T47D (cell line): ENCODE measurements at regions not wholly inside any gene's neighbourhood (a gene's known extent, or its start where the extent isn't known, plus 50 kb on each side); places are given as distances from the start of the nearest gene placed in this dataset.

ENCODE experiments used
- DNase-seq, 2 experiments: peaks; one replicate each; pipeline versions ENCODE4 v3.0.0 to v3.0.0-alpha.2; 2011 to 2012; ENCODE audit warnings: low read depth in 1 of 2, low spot score in 1 of 2
- JUND ChIP-seq: IDR thresholded peaks from 2 replicates; pipeline ENCODE4 v1.6.1; 2012; ENCODE audit warnings: low read depth
- in situ Hi-C: cut with HindIII; loops from 2 replicates; pipeline ENCODE4 v1.10.0; 2016; ENCODE audit warnings: low sequenced_read_pairs, low pct_unique_long_range_greater_than_20kb

DNA sequence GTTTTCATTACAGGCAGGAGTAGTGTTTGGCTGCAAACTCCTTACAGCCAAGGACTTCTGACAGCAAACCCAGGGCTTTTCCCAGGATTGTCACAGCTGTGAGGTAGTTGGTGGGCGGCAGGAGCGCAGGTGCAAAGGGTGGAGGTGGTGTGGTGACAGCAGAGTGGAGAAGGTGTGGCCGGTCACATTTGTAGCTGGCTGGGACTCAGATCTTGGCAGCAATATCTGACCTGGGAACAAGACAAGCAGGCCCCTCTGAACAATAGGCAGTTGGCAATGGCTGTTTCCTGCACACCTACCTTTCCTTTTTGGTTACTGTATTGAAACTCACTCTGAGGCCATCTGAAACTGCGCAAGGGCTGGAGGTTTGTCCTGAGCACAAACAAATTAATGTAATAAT is 327.3 kb downstream of the COG6 start:
- no peak for TF ChIP-seq JUND
- DNase-seq, result no peak
- in situ Hi-C loops, result no loop called here

DNA sequence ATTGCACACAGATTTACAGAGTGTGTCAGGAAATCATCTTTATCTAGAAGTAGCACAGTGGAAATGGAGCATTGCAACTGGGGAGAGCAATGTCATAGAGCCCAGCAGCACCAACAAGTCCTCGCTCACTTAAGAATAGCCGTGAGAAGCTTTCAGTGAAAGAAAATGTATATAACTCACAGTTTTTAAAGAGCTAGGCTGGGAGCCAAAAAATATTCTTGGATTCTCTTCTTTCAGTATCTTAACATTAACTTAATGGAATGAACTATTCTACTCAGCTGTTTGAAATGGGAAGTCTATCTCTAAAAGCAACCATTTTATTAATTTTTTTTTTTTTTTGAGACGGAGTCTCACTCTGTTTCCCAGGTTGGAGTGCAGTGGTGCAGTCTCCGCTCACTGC is 329.6 kb downstream of the COG6 start:
- no peak for TF ChIP-seq JUND
- in situ Hi-C loops, result no loop called here
- no peak for DNase-seq

DNA sequence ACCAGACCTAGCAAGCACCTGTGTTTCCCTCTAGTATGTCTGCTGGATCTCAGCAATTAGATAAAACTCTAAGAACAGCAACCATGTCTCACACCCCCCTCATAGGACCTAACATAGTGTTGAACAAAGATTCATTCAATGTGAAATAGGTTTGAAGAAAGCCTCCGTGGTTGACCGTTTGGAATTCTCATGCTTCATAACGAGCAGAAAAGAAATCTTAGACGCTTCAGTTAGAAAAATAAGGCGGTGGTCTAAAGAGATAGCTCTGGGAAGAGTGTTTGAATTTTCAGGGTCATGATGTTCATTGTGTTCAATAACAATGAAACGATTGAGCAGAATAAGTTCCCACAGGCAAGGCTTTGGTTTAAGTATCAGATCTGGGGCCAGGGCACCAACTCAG is 332.9 kb downstream of the COG6 start:
- no peak for TF ChIP-seq JUND
- in situ Hi-C loops, result no loop called here
- DNase-seq, result no peak

DNA sequence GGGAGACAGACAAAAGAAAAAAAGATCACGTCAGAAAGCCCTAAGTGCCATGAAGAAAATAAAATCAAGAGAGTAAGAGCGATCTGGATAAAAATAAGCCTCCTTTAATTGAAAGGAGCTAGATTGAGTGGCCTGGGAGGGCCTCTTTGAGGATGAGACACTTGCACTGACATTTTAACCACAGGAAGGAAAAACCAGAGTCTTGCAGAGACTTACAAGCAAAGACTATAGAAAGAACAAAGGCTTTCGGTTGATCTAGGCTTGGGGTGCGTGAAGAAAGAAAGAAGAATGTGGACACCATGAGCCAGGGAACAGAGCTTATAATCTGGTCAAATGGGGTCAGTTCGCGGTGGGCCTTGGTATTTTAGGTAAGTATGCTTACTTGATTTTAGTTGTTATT is 342.7 kb downstream of the COG6 start:
- in situ Hi-C loops, result no loop called here
- TF ChIP-seq JUND, result no peak
- no peak for DNase-seq

GRCh38 chr13:40002016-40002415 is 346.6 kb downstream of the COG6 start:
- in situ Hi-C loops, result no loop called here
- TF ChIP-seq JUND, result no peak
- no peak for DNase-seq

- in situ Hi-C loops, result no loop called here
- TF ChIP-seq JUND, result no peak
- DNase-seq, result no peak
Measured at GRCh38 chr13:40013554-40013953, 358.1 kb downstream of the COG6 start.

GRCh38 chr13:40016953-40017660 is 361.6 kb downstream of the COG6 start:
- DNase-seq, result no peak
- in situ Hi-C loops, result no loop called here
- TF ChIP-seq JUND, result no peak

- in situ Hi-C loops, result no loop called here
- DNase-seq, result peak in 1 of 2 experiments; percentile 3
- TF ChIP-seq JUND, result no peak
Measured at GRCh38 chr13:40017662-40018262, 362.3 kb downstream of the COG6 start.

- DNase-seq, result no peak
- TF ChIP-seq JUND, result no peak
- in situ Hi-C loops, result no loop called here
Measured at GRCh38 chr13:40023595-40024203, 368.2 kb downstream of the COG6 start.

GRCh38 chr13:40024204-40024966 is 368.9 kb downstream of the COG6 start:
- no peak for DNase-seq
- in situ Hi-C loops, result no loop called here
- TF ChIP-seq JUND, result no peak

DNA sequence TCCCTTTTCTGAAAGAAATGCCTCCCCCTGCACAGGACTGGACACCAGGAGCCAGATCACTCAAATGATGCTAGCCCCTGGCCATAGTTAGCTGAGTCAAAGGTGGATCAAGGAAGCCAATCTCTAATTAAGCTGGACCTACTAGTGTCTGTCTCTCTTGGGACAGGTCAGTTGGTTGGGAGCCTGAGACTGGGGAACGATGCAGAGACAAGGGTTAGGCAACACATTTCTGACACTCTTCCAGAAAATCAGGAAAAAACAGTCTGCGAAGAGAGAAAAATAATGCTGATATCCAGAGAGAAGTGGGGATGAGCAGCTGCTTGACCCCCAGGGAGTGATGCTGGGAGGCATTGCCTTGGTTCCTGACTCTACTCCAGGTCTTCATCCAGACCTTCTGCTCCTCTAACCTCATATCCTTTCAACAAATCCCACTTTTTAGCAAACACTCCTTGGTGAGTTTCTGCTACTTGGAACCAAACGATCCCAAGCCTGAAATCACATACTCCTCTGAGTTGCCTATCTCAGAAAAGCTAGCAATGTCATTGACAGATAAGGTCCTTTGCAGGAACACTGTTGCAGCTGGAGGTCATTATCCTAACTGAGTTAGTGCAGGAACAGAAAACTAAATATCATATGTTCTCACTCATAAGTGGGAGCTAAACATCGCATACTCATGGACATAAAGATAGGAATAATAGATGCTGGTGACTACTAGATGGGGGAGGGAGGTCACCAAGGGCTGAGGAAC is 369.7 kb downstream of the COG6 start:
- TF ChIP-seq JUND, result no peak
- no peak for DNase-seq
- in situ Hi-C loops, result no loop called here

DNA sequence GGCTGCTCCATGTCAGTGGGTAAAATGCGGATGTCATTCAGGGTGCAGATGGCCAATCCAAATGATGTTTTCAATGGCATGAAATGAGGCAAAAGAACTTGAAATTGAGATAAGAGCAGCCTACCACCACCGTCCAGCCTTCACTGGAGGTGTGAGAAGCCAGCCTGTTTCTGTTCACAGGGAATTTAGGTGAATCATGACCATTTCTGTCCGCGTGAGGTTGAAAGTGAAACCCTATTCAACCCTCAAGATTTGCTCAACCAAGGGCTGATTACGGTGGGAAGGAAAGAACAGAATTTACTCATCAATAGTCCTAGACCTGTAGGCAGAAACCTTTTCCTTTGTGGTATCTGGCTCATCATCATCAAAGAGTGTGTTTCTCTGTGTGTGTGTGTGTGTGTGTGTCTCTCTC is 370.7 kb downstream of the COG6 start:
- TF ChIP-seq JUND, result no peak
- DNase-seq, result no peak
- in situ Hi-C loops, result no loop called here
